H1 (cell line): ENCODE measurements at regions not wholly inside any gene's neighbourhood (a gene's known extent, or its start where the extent isn't known, plus 50 kb on each side); places are given as distances from the start of the nearest gene placed in this dataset.

Experiments
- CTCF ChIA-PET: fragments of 300-600 bp; sonication (Branson Sonifier 250); formaldehyde crosslinking; loops from one replicate; lab custom pipeline; 2021; ENCODE audit not compliant: partially characterized antibody; lab: Charles Lee
- POLR2A ChIA-PET: fragments of 300-600 bp; sonication (Branson Sonifier 250); formaldehyde crosslinking; loops from one replicate; lab custom pipeline; 2021; ENCODE audit warnings: inconsistent platforms; ENCODE audit not compliant: partially characterized antibody; lab: Charles Lee
- DNase-seq, 2 experiments: peaks; one replicate each; pipeline versions ENCODE4 v3.0.0 to v3.0.0-alpha.2; 2010 to 2022; ENCODE audit warnings: low spot score in 2 of 2, low read depth in 1 of 2, mixed read lengths in 1 of 2
- FAIRE-seq: peaks from 2 replicates; lab custom pipeline; 2011; peaks lifted over from hg19 to GRCh38; lab: Jason Lieb, UNC
- H2AFZ ChIP-seq: 2 replicates; pipeline ENCODE4 v1.8.1; 2012; ENCODE audit warnings: low read length, inconsistent platforms
- H2AK5ac ChIP-seq: 2 replicates; pipeline ENCODE4 v1.6.1; 2013; ENCODE audit warnings: low read depth, low read length
- H2BK120ac ChIP-seq: replicated peaks from 2 replicates; pipeline ENCODE3; 2013; ENCODE audit warnings: low read depth, low read length, inconsistent platforms
- H2BK12ac ChIP-seq: 2 replicates; pipeline ENCODE4 v1.6.1; 2013; ENCODE audit warnings: low read depth, low read length
- H2BK15ac ChIP-seq: 2 replicates; pipeline ENCODE4 v1.6.1; 2013; ENCODE audit warnings: low read length
- H2BK20ac ChIP-seq: 2 replicates; pipeline ENCODE4 v1.6.1; 2013; ENCODE audit warnings: low read length
- H2BK5ac ChIP-seq: 2 replicates; pipeline ENCODE4 v1.6.1; 2013; ENCODE audit warnings: low read depth, low read length
- H3K14ac ChIP-seq: 2 replicates; pipeline ENCODE4 v1.6.1; 2013; ENCODE audit warnings: inconsistent platforms; ENCODE audit not compliant: insufficient read length
- H3K18ac ChIP-seq: 2 replicates; pipeline ENCODE4 v1.6.1; 2013; ENCODE audit warnings: low read length; ENCODE audit errors: extremely low read depth
- H3K23ac ChIP-seq: 2 replicates; pipeline ENCODE4 v1.6.1; 2013; ENCODE audit warnings: inconsistent platforms; ENCODE audit not compliant: insufficient read length
- H3K23me2 ChIP-seq: 2 replicates; pipeline ENCODE4 v1.6.1; 2013; ENCODE audit warnings: low read depth, low read length
- H3K27ac ChIP-seq: 2 replicates; pipeline ENCODE4 v1.6.1; 2011; ENCODE audit warnings: low read depth, low read length, inconsistent platforms
- H3K27me3 ChIP-seq, 4 experiments: replicated peaks in 1 of 4; 1 replicate in 1 of 4; 2 replicates in 3 of 4; pipeline versions ENCODE4 v1.6.1 to v1.8.1; 2011 to 2013; ENCODE audit warnings: low read length in 3 of 4, mild to moderate bottlenecking in 3 of 4, inconsistent platforms in 2 of 4, mixed read lengths in 2 of 4, moderate library complexity in 1 of 4; ENCODE audit not compliant: control insufficient read depth in 3 of 4, insufficient read depth in 3 of 4; ENCODE audit errors: extremely low read depth in 1 of 4
- H3K36me3 ChIP-seq, 4 experiments: 2 replicates each; pipeline versions ENCODE4 v1.6.1 to v1.8.1; 2011 to 2013; ENCODE audit warnings: mild to moderate bottlenecking in 4 of 4, low read length in 3 of 4, moderate library complexity in 2 of 4, control low read depth in 1 of 4, inconsistent platforms in 1 of 4; ENCODE audit not compliant: insufficient read depth in 4 of 4, control insufficient read depth in 2 of 4
- H3K4ac ChIP-seq: replicated peaks from 2 replicates; pipeline ENCODE3; 2013; ENCODE audit warnings: low read length, low read depth, mixed read lengths, inconsistent platforms; ENCODE audit not compliant: insufficient read length
- H3K4me1 ChIP-seq, 4 experiments: replicated peaks in 1 of 4; 1 replicate in 1 of 4; 2 replicates in 3 of 4; pipeline versions ENCODE4 v1.6.1 to v1.8.1; 2011 to 2013; ENCODE audit warnings: low read length in 3 of 4, inconsistent platforms in 2 of 4, mixed read lengths in 1 of 4; ENCODE audit not compliant: insufficient read depth in 4 of 4, control insufficient read depth in 3 of 4
- H3K4me2 ChIP-seq, 2 experiments: 2 replicates each; pipeline versions ENCODE4 v1.6.1 to v1.8.1; 2011 to 2013; ENCODE audit warnings: low read depth in 2 of 2, low read length in 2 of 2, control low read depth in 1 of 2, inconsistent platforms in 1 of 2, mild to moderate bottlenecking in 1 of 2; ENCODE audit not compliant: insufficient read depth in 1 of 2
- H3K4me3 ChIP-seq, 4 experiments: fragments of 200-600, 300-600 bp in 1 of 4; sonication (generic), shearing (Covaris generic), sonication (Bioruptor Twin) in 1 of 4; 2 replicates each; pipeline versions ENCODE4 v1.5.1 to v1.8.1; 2011 to 2016; ENCODE audit warnings: low read length in 4 of 4, low read depth in 3 of 4, control low read depth in 2 of 4, inconsistent platforms in 2 of 4, mild to moderate bottlenecking in 2 of 4, mixed read lengths in 1 of 4, moderate library complexity in 1 of 4; ENCODE audit not compliant: insufficient read depth in 2 of 4; ENCODE audit errors: extremely low read depth in 1 of 4
- H3K56ac ChIP-seq: replicated peaks from 2 replicates; pipeline ENCODE3; 2013; ENCODE audit warnings: low read depth, mild to moderate bottlenecking, mixed read lengths, low read length, inconsistent platforms; ENCODE audit not compliant: insufficient read length
- H3K79me1 ChIP-seq: 2 replicates; pipeline ENCODE4 v1.6.1; 2013; ENCODE audit warnings: low read depth, low read length, control low read depth
- H3K79me2 ChIP-seq, 2 experiments: 2 replicates each; pipeline versions ENCODE4 v1.6.1 to v1.8.1; 2012 to 2013; ENCODE audit warnings: low read length in 2 of 2, mild to moderate bottlenecking in 2 of 2, inconsistent platforms in 1 of 2; ENCODE audit not compliant: insufficient read depth in 2 of 2, control insufficient read depth in 1 of 2
- H3K9ac ChIP-seq, 4 experiments: replicated peaks in 1 of 4; 1 replicate in 1 of 4; 2 replicates in 3 of 4; pipeline versions ENCODE4 v1.6.1 to v1.8.1; 2011 to 2013; ENCODE audit warnings: low read depth in 3 of 4, low read length in 3 of 4, control low read depth in 2 of 4, mild to moderate bottlenecking in 2 of 4, moderate library complexity in 2 of 4, inconsistent platforms in 1 of 4; ENCODE audit errors: extremely low read depth in 1 of 4
- H3K9me3 ChIP-seq, 2 experiments: 2 replicates each; pipeline versions ENCODE4 v1.6.1 to v1.8.1; 2012 to 2013; ENCODE audit warnings: mild to moderate bottlenecking in 2 of 2, moderate library complexity in 2 of 2, control low read depth in 1 of 2, inconsistent platforms in 1 of 2, low read depth in 1 of 2, low read length in 1 of 2, mixed read lengths in 1 of 2; ENCODE audit not compliant: insufficient read depth in 2 of 2
- H4K20me1 ChIP-seq, 2 experiments: replicated peaks in 1 of 2; 2 replicates each; pipeline versions ENCODE3 to v1.8.1; 2011 to 2013; ENCODE audit warnings: inconsistent platforms in 2 of 2, low read length in 2 of 2, mild to moderate bottlenecking in 1 of 2; ENCODE audit not compliant: insufficient read depth in 2 of 2, control insufficient read depth in 1 of 2
- H4K5ac ChIP-seq: 2 replicates; pipeline ENCODE4 v1.6.1; 2013; ENCODE audit warnings: low read length, low read depth, mixed read lengths, inconsistent platforms; ENCODE audit not compliant: insufficient read length
- H4K8ac ChIP-seq: 2 replicates; pipeline ENCODE4 v1.8.0; 2013; ENCODE audit warnings: mild to moderate bottlenecking, moderate library complexity, low read length, inconsistent platforms; ENCODE audit not compliant: insufficient read depth; ENCODE audit errors: extremely low read depth
- H4K91ac ChIP-seq: replicated peaks from 2 replicates; pipeline ENCODE3; 2013; ENCODE audit warnings: low read length, mixed read lengths, inconsistent platforms; ENCODE audit not compliant: insufficient read length
- GTF2F1 ChIP-seq: IDR thresholded peaks from 2 replicates; pipeline ENCODE4 v1.6.1; 2012; ENCODE audit warnings: low read depth, low read length, improper control_type of control experiment, borderline replicate concordance
- MAFK ChIP-seq: IDR thresholded peaks from 2 replicates; pipeline ENCODE4 v1.6.1; 2012; ENCODE audit warnings: low read depth, mild to moderate bottlenecking, improper control_type of control experiment, low read length
- MAX ChIP-seq: IDR thresholded peaks from 2 replicates; pipeline ENCODE4 v1.6.1; 2012; ENCODE audit warnings: inconsistent platforms
- SIRT6 ChIP-seq: IDR thresholded peaks from one replicate; pipeline ENCODE4 v1.7.1; 2012; ENCODE audit warnings: low read length, inconsistent platforms
- SP4 ChIP-seq: IDR thresholded peaks from 2 replicates; pipeline ENCODE4 v1.6.1; 2012; ENCODE audit warnings: low read length, inconsistent platforms
- SUZ12 ChIP-seq: fragments of 200-600 bp; sonication (generic); IDR thresholded peaks from 2 replicates; pipeline ENCODE4 v1.6.1; 2012; ENCODE audit warnings: mild to moderate bottlenecking, inconsistent platforms, low read length, moderate library complexity, mixed read lengths
- WGBS, 2 experiments: shearing (Covaris generic) in 1 of 2; methylation state at CpG; one replicate each; pipeline versions ENCODE4 v1.1.6 to v1.1.7; 2013 to 2015; ENCODE audit warnings: low lambda C conversion rate in 2 of 2, mixed read lengths in 2 of 2, inconsistent platforms in 1 of 2, low coverage in 1 of 2, missing lambda C conversion rate in 1 of 2; ENCODE audit not compliant: insufficient replicate concordance in 2 of 2, insufficient coverage in 1 of 2, insufficient read length in 1 of 2; ENCODE audit errors: extremely low coverage in 1 of 2, missing lambda C conversion rate in 1 of 2; 5-methylcytosine and 5-hydroxymethylcytosine counted together
- TF ChIP-seq, protein P1 (sequence below), 3 experiments: IDR thresholded peaks; 1 replicate in 2 of 3; 2 replicates in 1 of 3; pipeline versions ENCODE4 v1.5.1 to v1.6.1; 2011; ENCODE audit warnings: low read length in 3 of 3, mild to moderate bottlenecking in 3 of 3, inconsistent platforms in 2 of 3, low read depth in 1 of 3, moderate library complexity in 1 of 3; ENCODE audit not compliant: insufficient read depth in 1 of 3; ENCODE audit errors: control extremely low read depth in 1 of 3
- TF ChIP-seq, protein P2 (sequence below): IDR thresholded peaks from 2 replicates; pipeline ENCODE4 v1.6.1; 2012; ENCODE audit warnings: low read length, inconsistent platforms

DNA sequence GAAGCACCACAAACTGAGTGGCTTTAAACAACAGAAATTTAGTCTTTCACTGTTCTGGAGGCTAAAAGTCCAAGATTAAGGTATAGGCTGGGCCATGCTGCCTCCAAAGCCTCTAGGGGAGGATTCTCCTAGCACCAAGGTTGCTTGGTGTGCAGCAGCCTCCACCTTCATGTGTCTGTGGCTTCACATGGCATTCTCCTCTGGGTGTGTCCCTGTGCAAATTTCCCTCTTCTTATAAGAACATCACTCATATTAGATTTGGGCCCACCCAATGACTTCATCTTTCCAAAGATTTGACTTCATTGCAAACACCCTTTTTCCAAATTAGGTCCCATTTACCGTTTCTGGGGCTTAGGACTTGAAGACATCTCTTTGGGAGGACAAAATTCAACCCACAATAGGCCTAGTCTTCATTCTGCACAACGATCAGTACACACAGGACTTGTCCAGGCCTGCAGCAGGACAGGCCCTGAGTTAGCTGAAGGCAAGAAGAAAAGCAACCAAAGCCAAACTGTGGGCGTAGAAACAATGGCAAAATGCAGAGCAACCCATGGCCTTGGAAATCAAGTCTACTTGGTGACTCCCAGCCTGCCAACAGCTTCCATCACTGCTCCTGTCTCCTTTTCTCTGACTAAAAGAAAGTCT, 521.2 kb upstream of the NBEA start:
- no peak overlapping the region for H2BK5ac ChIP-seq
- H3K27me3 ChIP-seq, result no peaks in the 10 kb centered on the region
- no peaks in the 10 kb centered on the region for H3K79me1 ChIP-seq
- no peak overlapping the region for H2BK12ac ChIP-seq
- H3K23me2 ChIP-seq, result no peaks in the 10 kb centered on the region
- H3K9me3 ChIP-seq, result no peaks in the 10 kb centered on the region
- H3K36me3 ChIP-seq, result no peaks in the 10 kb centered on the region
- H3K4me3 ChIP-seq, result no peak overlapping the region
- H4K5ac ChIP-seq, result no peak overlapping the region
- POLR2A ChIA-PET, result no interaction called here
- no peak overlapping the region for H3K14ac ChIP-seq
- peaks cover 0 to 4% (median 1%) of the 10 kb centered on the region in 4 experiments; a peak in 1 of 7 replicates for H3K4me1 ChIP-seq
- H3K56ac ChIP-seq, result no peak overlapping the region
- H3K23ac ChIP-seq, result no peak overlapping the region
- no peak overlapping the region for H2BK20ac ChIP-seq
- H3K18ac ChIP-seq, result no peak overlapping the region; the same call in 1 of the 2 replicates
- H2AK5ac ChIP-seq, result no peak overlapping the region
- H3K27ac ChIP-seq, result no peak overlapping the region
- DNase-seq (no peak), FAIRE-seq (no peak)
- H3K79me2 ChIP-seq, result no peaks in the 10 kb centered on the region
- no peak overlapping the region for H2BK120ac ChIP-seq
- no peak overlapping the region for H2BK15ac ChIP-seq
- no peak overlapping the region for H4K91ac ChIP-seq
- no peaks in the 10 kb centered on the region for H4K20me1 ChIP-seq
- WGBS, 2 experiments, result 89% methylated on average over 3 of the region's 3 CpGs; no CpG with 5 or more reads in 1 of the 2 experiments
- no peak overlapping the region for H3K4me2 ChIP-seq
- CTCF ChIA-PET, result interaction anchor here (1.0 to 2.5 kb wide), 6 partner anchors 10 to 163 kb away, joined by 3 to 12 read pairs (median 4); no protein-coding TSS in a partner anchor
- peak overlapping the region; percentile 23; the same call in 1 of the 2 replicates for H2AFZ ChIP-seq
- H4K8ac ChIP-seq, result no peak overlapping the region
- H3K9ac ChIP-seq, result no peak overlapping the region
- no peak overlapping the region for H3K4ac ChIP-seq
- TF ChIP-seq, protein P1, sequence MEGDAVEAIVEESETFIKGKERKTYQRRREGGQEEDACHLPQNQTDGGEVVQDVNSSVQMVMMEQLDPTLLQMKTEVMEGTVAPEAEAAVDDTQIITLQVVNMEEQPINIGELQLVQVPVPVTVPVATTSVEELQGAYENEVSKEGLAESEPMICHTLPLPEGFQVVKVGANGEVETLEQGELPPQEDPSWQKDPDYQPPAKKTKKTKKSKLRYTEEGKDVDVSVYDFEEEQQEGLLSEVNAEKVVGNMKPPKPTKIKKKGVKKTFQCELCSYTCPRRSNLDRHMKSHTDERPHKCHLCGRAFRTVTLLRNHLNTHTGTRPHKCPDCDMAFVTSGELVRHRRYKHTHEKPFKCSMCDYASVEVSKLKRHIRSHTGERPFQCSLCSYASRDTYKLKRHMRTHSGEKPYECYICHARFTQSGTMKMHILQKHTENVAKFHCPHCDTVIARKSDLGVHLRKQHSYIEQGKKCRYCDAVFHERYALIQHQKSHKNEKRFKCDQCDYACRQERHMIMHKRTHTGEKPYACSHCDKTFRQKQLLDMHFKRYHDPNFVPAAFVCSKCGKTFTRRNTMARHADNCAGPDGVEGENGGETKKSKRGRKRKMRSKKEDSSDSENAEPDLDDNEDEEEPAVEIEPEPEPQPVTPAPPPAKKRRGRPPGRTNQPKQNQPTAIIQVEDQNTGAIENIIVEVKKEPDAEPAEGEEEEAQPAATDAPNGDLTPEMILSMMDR (IDR thresholded peaks at IDR 0.05; ENCODE audit: control extremely low read depth in 1 of 3, insufficient read depth in 1 of 3, low read depth in 1 of 3, low read length in 3 of 3), result no peak
- TF ChIP-seq SUZ12 (no peak), SIRT6 (no peak), SP4 (no peak), MAX (no peak), MAFK (no peak), GTF2F1 (no peak)
- TF ChIP-seq, protein P2, sequence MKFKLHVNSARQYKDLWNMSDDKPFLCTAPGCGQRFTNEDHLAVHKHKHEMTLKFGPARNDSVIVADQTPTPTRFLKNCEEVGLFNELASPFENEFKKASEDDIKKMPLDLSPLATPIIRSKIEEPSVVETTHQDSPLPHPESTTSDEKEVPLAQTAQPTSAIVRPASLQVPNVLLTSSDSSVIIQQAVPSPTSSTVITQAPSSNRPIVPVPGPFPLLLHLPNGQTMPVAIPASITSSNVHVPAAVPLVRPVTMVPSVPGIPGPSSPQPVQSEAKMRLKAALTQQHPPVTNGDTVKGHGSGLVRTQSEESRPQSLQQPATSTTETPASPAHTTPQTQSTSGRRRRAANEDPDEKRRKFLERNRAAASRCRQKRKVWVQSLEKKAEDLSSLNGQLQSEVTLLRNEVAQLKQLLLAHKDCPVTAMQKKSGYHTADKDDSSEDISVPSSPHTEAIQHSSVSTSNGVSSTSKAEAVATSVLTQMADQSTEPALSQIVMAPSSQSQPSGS, result no peak
